ENCODE measurements at regions not wholly inside any gene's neighbourhood (a gene's known extent, or its start where the extent isn't known, plus 50 kb on each side); places are given as distances from the start of the nearest gene placed in this dataset.

GRCh38 chr6:23620911-23621401 is 505.1 kb upstream of the NRSN1 start:
- Histone ChIP-seq H3K27me3 (ENCODE audit: control insufficient read depth, insufficient read depth, low read length) (no peaks in the 10 kb centered on the region), H3K9me3 (ENCODE audit: control insufficient read depth, low read depth, low read length) (no peaks in the 10 kb centered on the region), H3K4me3 (ENCODE audit: low read length) (no peak overlapping the region), H3K4me1 (ENCODE audit: control insufficient read depth, low read depth, low read length) (peaks cover 10% of the 10 kb centered on the region), H3K36me3 (ENCODE audit: control insufficient read depth, low read depth, low read length) (no peaks in the 10 kb centered on the region), H3K9ac (ENCODE audit: low read length) (no peak overlapping the region), H3K27ac (ENCODE audit: low read length) (no peak overlapping the region)

GRCh38 chr6:23630726-23631635 is 495.0 kb upstream of the NRSN1 start:
- H3K9ac ChIP-seq (ENCODE audit: low read length) = no peak overlapping the region
- no peak overlapping the region for H3K4me3 ChIP-seq (ENCODE audit: low read length)
- H3K9me3 ChIP-seq (ENCODE audit: control insufficient read depth, low read depth, low read length) = no peaks in the 10 kb centered on the region
- H3K27me3 ChIP-seq (ENCODE audit: control insufficient read depth, insufficient read depth, low read length) = no peaks in the 10 kb centered on the region
- no peak overlapping the region for H3K27ac ChIP-seq (ENCODE audit: low read length)
- H3K4me1 ChIP-seq (ENCODE audit: control insufficient read depth, low read depth, low read length) = no peaks in the 10 kb centered on the region
- no peaks in the 10 kb centered on the region for H3K36me3 ChIP-seq (ENCODE audit: control insufficient read depth, low read depth, low read length)

DNA sequence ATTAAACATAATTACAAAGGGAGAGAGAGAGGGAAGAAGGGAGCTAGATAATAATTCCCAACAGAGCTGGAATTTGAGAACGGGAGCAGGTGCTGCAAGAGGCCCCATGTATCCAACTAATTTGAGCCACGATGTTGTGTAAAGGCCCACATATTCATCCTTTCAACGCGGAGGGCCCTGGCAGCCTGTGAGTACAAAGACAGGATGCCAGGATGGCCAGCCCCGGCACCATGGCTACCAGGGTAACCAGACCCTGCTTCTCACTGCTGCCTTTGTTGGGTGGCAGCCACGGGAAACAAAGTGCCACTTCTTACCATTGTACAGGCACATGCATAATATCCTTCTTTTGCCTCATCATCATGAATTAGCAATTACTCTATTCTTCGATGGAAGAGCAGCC is 492.0 kb upstream of the NRSN1 start:
- H3K4me3 ChIP-seq (ENCODE audit: low read length) = no peak overlapping the region
- no peaks in the 10 kb centered on the region for H3K36me3 ChIP-seq (ENCODE audit: control insufficient read depth, low read depth, low read length)
- H3K9me3 ChIP-seq (ENCODE audit: control insufficient read depth, low read depth, low read length) = no peaks in the 10 kb centered on the region
- H3K27me3 ChIP-seq (ENCODE audit: control insufficient read depth, insufficient read depth, low read length) = no peaks in the 10 kb centered on the region
- H3K4me1 ChIP-seq (ENCODE audit: control insufficient read depth, low read depth, low read length) = no peaks in the 10 kb centered on the region
- no peak overlapping the region for H3K9ac ChIP-seq (ENCODE audit: low read length)
- H3K27ac ChIP-seq (ENCODE audit: low read length) = no peak overlapping the region

- Histone ChIP-seq H3K4me3 (ENCODE audit: low read length) (no peak overlapping the region), H3K9ac (ENCODE audit: low read length) (no peak overlapping the region), H3K27me3 (ENCODE audit: control insufficient read depth, insufficient read depth, low read length) (no peaks in the 10 kb centered on the region), H3K4me1 (ENCODE audit: control insufficient read depth, low read depth, low read length) (no peaks in the 10 kb centered on the region), H3K9me3 (ENCODE audit: control insufficient read depth, low read depth, low read length) (no peaks in the 10 kb centered on the region), H3K36me3 (ENCODE audit: control insufficient read depth, low read depth, low read length) (no peaks in the 10 kb centered on the region), H3K27ac (ENCODE audit: low read length) (no peak overlapping the region)
These were observed 490.9 kb upstream of the NRSN1 start for GRCh38 chr6:23635150-23635549.

- Histone ChIP-seq H3K36me3 (ENCODE audit: control insufficient read depth, low read depth, low read length) (no peaks in the 10 kb centered on the region), H3K4me1 (ENCODE audit: control insufficient read depth, low read depth, low read length) (no peaks in the 10 kb centered on the region), H3K27me3 (ENCODE audit: control insufficient read depth, insufficient read depth, low read length) (no peaks in the 10 kb centered on the region), H3K27ac (ENCODE audit: low read length) (no peak overlapping the region), H3K4me3 (ENCODE audit: low read length) (no peak overlapping the region), H3K9ac (ENCODE audit: low read length) (no peak overlapping the region), H3K9me3 (ENCODE audit: control insufficient read depth, low read depth, low read length) (no peaks in the 10 kb centered on the region)
These were observed 488.7 kb upstream of the NRSN1 start for GRCh38 chr6:23637296-23637695.

DNA sequence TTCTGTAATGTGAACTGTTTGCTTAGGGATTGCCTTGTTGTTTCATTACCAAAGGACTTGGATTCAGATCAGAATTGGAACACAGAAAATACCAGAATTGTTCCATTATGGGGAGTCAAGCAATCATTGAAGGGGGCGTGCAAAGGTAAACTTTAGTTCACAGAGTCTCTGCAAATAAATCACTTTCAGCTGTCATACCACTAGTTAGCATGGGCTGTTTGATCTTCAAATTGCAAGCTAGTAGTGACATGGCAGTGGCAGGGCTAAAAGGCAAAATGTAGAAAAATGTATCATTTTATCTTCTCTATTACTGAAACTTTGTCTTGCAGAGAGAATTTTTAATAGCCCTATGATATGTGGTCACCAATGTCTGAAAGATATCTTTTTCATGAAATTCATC is 483.2 kb upstream of the NRSN1 start:
- H3K27me3 ChIP-seq (ENCODE audit: control insufficient read depth, insufficient read depth, low read length) = no peaks in the 10 kb centered on the region
- no peak overlapping the region for H3K9ac ChIP-seq (ENCODE audit: low read length)
- no peaks in the 10 kb centered on the region for H3K4me1 ChIP-seq (ENCODE audit: control insufficient read depth, low read depth, low read length)
- H3K9me3 ChIP-seq (ENCODE audit: control insufficient read depth, low read depth, low read length) = no peaks in the 10 kb centered on the region
- no peaks in the 10 kb centered on the region for H3K36me3 ChIP-seq (ENCODE audit: control insufficient read depth, low read depth, low read length)
- no peak overlapping the region for H3K27ac ChIP-seq (ENCODE audit: low read length)
- no peak overlapping the region for H3K4me3 ChIP-seq (ENCODE audit: low read length)

DNA sequence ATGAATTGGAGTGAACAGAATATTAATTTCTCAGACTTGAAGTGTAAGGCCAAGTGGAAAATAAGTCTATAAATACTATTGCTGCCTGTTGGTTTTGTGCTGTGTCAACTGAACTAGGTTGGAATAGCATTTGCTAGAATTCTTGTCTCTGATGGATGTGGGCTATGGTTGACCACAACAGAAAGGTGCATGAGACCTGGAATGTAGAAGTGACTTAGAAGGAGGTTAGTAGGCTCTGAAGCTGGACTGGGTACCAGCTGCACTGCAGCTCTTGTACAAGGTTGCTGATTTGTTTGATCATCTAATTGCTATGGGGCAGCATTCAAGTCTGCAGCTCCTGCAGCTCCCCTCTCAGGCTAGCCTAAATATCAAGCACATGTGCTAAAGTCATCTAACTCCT is 479.0 kb upstream of the NRSN1 start:
- no peak overlapping the region for H3K4me3 ChIP-seq (ENCODE audit: low read length)
- H3K27ac ChIP-seq (ENCODE audit: low read length) = no peak overlapping the region
- no peaks in the 10 kb centered on the region for H3K27me3 ChIP-seq (ENCODE audit: control insufficient read depth, insufficient read depth, low read length)
- no peak overlapping the region for H3K9ac ChIP-seq (ENCODE audit: low read length)
- no peaks in the 10 kb centered on the region for H3K4me1 ChIP-seq (ENCODE audit: control insufficient read depth, low read depth, low read length)
- H3K36me3 ChIP-seq (ENCODE audit: control insufficient read depth, low read depth, low read length) = no peaks in the 10 kb centered on the region
- H3K9me3 ChIP-seq (ENCODE audit: control insufficient read depth, low read depth, low read length) = no peaks in the 10 kb centered on the region

- Histone ChIP-seq H3K27ac (ENCODE audit: low read length) (no peak overlapping the region), H3K9me3 (ENCODE audit: control insufficient read depth, low read depth, low read length) (no peaks in the 10 kb centered on the region), H3K4me3 (ENCODE audit: low read length) (no peak overlapping the region), H3K4me1 (ENCODE audit: control insufficient read depth, low read depth, low read length) (no peaks in the 10 kb centered on the region), H3K36me3 (ENCODE audit: control insufficient read depth, low read depth, low read length) (no peaks in the 10 kb centered on the region), H3K27me3 (ENCODE audit: control insufficient read depth, insufficient read depth, low read length) (no peaks in the 10 kb centered on the region), H3K9ac (ENCODE audit: low read length) (no peak overlapping the region)
These were observed 475.3 kb upstream of the NRSN1 start for GRCh38 chr6:23650676-23651075.

DNA sequence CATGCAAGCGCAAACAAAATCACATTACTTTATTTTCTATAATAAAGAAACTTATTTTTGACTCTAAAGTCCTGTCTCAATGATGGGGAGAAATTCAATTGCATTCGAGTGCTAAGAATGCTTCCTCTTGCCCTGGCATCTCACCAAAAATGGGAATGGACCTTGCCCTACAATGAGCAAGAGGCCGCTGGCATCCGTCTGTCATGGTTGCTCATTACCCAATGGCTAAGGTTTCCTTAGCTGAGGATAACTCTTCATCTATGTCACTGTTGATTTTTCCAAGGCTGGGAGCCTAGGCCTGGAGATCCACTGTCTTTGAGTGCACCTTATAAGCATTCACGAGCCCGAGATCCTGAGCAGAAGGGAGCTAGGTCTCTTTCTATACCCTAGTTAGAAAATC is 471.3 kb upstream of the NRSN1 start:
- Histone ChIP-seq H3K4me3 (ENCODE audit: low read length) (no peak overlapping the region), H3K36me3 (ENCODE audit: control insufficient read depth, low read depth, low read length) (no peaks in the 10 kb centered on the region), H3K27ac (ENCODE audit: low read length) (no peak overlapping the region), H3K27me3 (ENCODE audit: control insufficient read depth, insufficient read depth, low read length) (no peaks in the 10 kb centered on the region), H3K9me3 (ENCODE audit: control insufficient read depth, low read depth, low read length) (no peaks in the 10 kb centered on the region), H3K4me1 (ENCODE audit: control insufficient read depth, low read depth, low read length) (peaks cover 8% of the 10 kb centered on the region), H3K9ac (ENCODE audit: low read length) (no peak overlapping the region)

DNA sequence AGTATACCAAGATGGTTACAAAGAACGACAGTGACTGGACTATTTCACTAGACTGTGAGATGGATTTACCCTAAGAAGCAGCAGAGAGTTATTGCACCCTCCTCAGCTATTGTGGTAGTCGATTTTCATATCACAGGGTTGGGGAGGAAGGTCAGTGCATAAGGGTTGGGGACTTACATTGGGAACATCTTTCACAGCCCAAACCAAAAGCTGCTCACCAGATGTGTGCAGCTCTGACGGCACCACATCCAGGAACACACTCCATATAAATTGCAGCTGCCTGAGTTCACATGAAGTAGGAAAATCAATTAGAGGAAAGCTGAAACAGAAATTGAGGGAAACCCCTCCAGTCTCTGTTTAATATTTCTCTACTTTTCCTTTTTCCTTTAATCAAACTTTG is 470.5 kb upstream of the NRSN1 start:
- Histone ChIP-seq H3K4me1 (ENCODE audit: control insufficient read depth, low read depth, low read length) (peaks cover 9% of the 10 kb centered on the region), H3K9ac (ENCODE audit: low read length) (no peak overlapping the region), H3K27ac (ENCODE audit: low read length) (no peak overlapping the region), H3K9me3 (ENCODE audit: control insufficient read depth, low read depth, low read length) (no peaks in the 10 kb centered on the region), H3K4me3 (ENCODE audit: low read length) (no peak overlapping the region), H3K27me3 (ENCODE audit: control insufficient read depth, insufficient read depth, low read length) (no peaks in the 10 kb centered on the region), H3K36me3 (ENCODE audit: control insufficient read depth, low read depth, low read length) (no peaks in the 10 kb centered on the region)

- Histone ChIP-seq H3K27me3 (ENCODE audit: control insufficient read depth, insufficient read depth, low read length) (no peaks in the 10 kb centered on the region), H3K4me1 (ENCODE audit: control insufficient read depth, low read depth, low read length) (peaks cover 9% of the 10 kb centered on the region), H3K9me3 (ENCODE audit: control insufficient read depth, low read depth, low read length) (no peaks in the 10 kb centered on the region), H3K4me3 (ENCODE audit: low read length) (no peak overlapping the region), H3K36me3 (ENCODE audit: control insufficient read depth, low read depth, low read length) (no peaks in the 10 kb centered on the region), H3K9ac (ENCODE audit: low read length) (no peak overlapping the region), H3K27ac (ENCODE audit: low read length) (no peak overlapping the region)
These were observed 469.5 kb upstream of the NRSN1 start for GRCh38 chr6:23656255-23657194.
